Testis (tissue), 2 donors: ENCODE measurements at regions not wholly inside any gene's neighbourhood (a gene's known extent, or its start where the extent isn't known, plus 50 kb on each side); places are given as distances from the start of the nearest gene placed in this dataset.

Experiments
- POLR2A ChIP-seq: fragments of 450-650 bp; IDR thresholded peaks from one replicate; pipeline ENCODE4 v1.6.1; 2017; ENCODE audit warnings: antibody characterized with exemption, mild to moderate bottlenecking, moderate library complexity
- TF ChIP-seq, protein P1 (sequence below), 3 experiments: fragments of 450-650 bp in 2 of 3; fragments of 200-600 bp in 1 of 3; sonication (generic) in 1 of 3; IDR thresholded peaks; one replicate each; pipeline ENCODE4 v1.5.1; 2016 to 2019; ENCODE audit warnings: antibody characterized with exemption in 3 of 3, mild to moderate bottlenecking in 2 of 3, moderate library complexity in 1 of 3

DNA sequence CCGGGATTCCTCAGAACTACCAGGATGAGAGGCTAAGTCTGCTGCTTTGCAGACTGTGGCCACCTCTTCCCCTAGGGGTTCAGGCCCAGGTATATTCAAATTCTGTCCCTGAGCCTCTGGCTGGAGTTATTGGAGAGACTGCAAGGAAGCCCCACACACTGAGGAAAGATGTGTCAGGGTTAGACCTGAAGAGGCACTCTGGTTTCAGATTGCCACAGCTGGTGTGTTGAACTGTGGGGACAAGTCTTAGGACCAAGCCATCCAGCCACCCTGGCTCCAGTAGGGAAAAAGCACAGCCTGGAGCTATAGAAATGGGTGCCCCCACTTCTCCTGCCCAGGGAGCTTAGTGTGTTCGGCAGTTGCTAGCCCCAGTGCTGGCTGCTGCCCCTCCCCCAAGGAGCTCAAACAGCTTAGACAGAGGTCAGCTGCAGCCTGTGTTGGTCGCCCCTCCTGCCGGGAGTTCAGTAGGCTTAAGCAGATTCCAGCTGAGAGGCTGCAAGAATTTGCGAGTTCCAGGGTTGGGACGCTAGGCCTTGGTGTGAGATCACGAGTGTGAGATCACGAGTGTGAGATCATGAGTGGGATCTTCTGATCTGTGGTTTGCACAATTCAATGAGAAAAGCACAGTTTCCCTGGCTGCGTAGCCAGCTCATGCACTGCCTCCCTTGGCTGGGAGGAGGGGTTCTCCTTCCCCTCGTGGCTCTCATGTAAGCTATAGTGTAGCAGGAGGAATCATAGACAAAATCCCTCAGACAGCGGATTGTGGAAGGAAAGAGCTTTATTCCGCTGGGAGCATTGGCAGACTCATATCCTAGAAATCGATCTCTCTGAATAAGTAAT, 552.1 kb upstream of the CHORDC1 start:
- TF ChIP-seq, protein P1, sequence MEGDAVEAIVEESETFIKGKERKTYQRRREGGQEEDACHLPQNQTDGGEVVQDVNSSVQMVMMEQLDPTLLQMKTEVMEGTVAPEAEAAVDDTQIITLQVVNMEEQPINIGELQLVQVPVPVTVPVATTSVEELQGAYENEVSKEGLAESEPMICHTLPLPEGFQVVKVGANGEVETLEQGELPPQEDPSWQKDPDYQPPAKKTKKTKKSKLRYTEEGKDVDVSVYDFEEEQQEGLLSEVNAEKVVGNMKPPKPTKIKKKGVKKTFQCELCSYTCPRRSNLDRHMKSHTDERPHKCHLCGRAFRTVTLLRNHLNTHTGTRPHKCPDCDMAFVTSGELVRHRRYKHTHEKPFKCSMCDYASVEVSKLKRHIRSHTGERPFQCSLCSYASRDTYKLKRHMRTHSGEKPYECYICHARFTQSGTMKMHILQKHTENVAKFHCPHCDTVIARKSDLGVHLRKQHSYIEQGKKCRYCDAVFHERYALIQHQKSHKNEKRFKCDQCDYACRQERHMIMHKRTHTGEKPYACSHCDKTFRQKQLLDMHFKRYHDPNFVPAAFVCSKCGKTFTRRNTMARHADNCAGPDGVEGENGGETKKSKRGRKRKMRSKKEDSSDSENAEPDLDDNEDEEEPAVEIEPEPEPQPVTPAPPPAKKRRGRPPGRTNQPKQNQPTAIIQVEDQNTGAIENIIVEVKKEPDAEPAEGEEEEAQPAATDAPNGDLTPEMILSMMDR (IDR thresholded peaks at IDR 0.05): no peak
- no peak for TF ChIP-seq POLR2A
